ENCODE measurements at regions not wholly inside any gene's neighbourhood (a gene's known extent, or its start where the extent isn't known, plus 50 kb on each side); places are given as distances from the start of the nearest gene placed in this dataset.

DNA sequence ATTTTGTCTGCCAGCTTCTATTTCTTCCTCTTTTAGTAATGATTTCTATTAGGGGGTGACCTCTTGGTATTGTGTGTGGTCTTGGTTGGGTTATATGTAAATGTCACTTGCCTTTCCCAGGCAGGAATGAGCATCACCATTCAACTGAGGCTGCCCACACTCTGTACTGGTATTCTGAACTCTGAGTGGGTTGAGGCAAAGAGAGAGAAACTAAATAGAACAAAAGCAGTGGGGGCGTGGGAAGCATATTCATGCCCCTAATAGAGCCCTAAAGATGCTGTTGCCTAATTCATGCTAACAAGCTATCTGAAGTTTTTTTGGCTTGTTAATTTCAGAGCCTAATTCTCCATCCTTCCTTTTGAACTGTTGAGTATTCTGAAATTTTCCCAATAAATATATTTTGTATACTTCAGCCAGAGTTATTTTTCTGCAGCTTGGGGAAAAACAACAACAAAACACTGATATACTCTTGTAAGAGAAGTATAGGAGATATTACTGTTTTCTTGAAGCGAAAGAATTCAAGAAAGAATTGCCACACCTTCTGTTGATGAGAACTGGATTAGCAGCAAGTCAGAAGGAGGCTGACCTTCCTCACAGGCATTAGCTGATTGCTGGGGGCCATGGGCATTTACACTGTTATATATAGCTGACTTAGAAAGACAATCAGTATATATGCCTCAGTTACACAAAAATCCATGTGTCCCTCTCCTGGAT, 315.8 kb upstream of the KLF12 start:
- Histone ChIP-seq H3K36me3 (no peaks in the 10 kb centered on the region), H3K27me3 (ENCODE audit: low read depth) (no peaks in the 10 kb centered on the region), H3K4me3 (no peak overlapping the region), H3K4me1 (no peaks in the 10 kb centered on the region), H3K9me3 (no peaks in the 10 kb centered on the region), H3K27ac (no peak overlapping the region)
- DNase-seq (no peak), ATAC-seq (no peak)
- TF ChIP-seq, protein P1, sequence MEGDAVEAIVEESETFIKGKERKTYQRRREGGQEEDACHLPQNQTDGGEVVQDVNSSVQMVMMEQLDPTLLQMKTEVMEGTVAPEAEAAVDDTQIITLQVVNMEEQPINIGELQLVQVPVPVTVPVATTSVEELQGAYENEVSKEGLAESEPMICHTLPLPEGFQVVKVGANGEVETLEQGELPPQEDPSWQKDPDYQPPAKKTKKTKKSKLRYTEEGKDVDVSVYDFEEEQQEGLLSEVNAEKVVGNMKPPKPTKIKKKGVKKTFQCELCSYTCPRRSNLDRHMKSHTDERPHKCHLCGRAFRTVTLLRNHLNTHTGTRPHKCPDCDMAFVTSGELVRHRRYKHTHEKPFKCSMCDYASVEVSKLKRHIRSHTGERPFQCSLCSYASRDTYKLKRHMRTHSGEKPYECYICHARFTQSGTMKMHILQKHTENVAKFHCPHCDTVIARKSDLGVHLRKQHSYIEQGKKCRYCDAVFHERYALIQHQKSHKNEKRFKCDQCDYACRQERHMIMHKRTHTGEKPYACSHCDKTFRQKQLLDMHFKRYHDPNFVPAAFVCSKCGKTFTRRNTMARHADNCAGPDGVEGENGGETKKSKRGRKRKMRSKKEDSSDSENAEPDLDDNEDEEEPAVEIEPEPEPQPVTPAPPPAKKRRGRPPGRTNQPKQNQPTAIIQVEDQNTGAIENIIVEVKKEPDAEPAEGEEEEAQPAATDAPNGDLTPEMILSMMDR (IDR thresholded peaks at IDR 0.05), result no peak
- intact Hi-C loops (cut with DNase I), result no loop called here

DNA sequence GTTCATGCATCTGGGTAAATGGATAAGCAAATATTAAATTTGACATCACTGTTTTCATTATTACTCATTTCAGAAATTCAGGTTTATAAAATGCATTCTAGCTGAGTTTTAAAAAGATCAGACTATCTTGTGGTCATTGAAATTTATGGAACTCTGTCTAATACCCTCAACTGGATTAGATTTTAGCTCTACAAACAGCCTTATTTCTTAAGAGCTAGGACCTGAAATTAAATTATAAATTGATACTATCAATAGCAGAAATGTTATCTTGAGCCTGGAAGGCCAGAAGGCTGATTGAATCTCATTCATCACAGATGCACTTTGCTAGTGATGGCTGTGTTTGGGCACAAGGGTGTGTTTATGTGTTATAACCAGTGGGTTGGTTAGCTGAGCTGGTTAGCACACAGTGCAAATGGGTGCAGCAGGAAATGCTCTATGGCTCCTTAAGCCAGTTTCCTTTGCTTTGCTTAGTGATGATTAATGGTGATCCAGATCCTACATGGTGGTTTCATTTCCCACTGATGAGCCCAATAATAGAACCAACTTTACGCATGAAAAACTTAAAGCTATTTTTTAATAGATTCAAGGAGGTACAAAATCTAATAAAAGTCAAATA, 310.8 kb upstream of the KLF12 start:
- H3K4me1 ChIP-seq, result no peaks in the 10 kb centered on the region
- no peak overlapping the region for H3K27ac ChIP-seq
- intact Hi-C loops (cut with DNase I), result no loop called here
- ATAC-seq (no peak), DNase-seq (no peak)
- TF ChIP-seq, protein P1 (IDR thresholded peaks at IDR 0.05), result no peak
- H3K36me3 ChIP-seq, result no peaks in the 10 kb centered on the region
- no peaks in the 10 kb centered on the region for H3K27me3 ChIP-seq (ENCODE audit: low read depth)
- no peak overlapping the region for H3K4me3 ChIP-seq
- no peaks in the 10 kb centered on the region for H3K9me3 ChIP-seq

DNA sequence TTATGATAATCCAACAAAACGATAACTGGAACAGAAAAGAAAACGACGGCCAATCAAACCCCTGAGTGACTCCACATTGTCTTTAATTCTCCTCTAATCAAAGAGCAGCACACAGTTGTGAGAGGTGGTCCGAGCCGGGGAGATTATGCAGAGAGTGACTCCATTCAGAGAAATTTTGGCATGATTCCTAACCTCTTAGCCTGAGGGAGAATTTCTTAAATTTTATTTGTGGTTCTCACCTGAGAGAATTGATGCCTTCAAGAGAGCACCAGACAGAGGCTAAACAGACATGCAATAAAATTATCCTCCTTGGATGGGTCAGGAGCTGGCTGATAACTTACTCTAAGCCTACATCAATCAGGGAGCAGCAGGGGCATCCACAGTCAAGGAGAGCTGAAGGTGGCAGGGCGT, 310.0 kb upstream of the KLF12 start:
- Histone ChIP-seq H3K4me1 (no peaks in the 10 kb centered on the region), H3K36me3 (no peaks in the 10 kb centered on the region), H3K27me3 (ENCODE audit: low read depth) (no peaks in the 10 kb centered on the region), H3K27ac (no peak overlapping the region), H3K9me3 (no peaks in the 10 kb centered on the region), H3K4me3 (no peak overlapping the region)
- DNase-seq (no peak), ATAC-seq (no peak)
- TF ChIP-seq, protein P1 (IDR thresholded peaks at IDR 0.05), result no peak
- intact Hi-C loops (cut with DNase I), result no loop called here

DNA sequence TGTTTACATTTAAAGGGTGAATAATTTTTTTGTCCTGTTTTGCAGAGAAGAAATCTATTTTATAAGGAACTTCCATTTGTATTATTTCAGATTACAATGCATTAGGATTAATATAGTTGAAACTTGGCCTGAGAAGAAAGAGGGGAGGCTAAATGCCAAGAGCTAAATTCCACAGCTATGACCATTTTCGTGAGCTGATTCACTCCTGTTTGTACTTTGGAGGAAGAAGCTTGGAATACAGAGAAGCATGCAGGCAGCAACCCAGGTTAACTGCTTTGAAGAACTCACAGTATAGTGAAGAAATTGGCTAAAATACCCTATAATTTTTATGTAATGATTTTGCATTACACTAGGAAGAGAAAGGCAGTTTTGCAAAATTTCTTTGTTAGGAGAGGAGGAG, 309.4 kb upstream of the KLF12 start:
- TF ChIP-seq, protein P1 (IDR thresholded peaks at IDR 0.05), result no peak
- no peak overlapping the region for H3K27ac ChIP-seq
- intact Hi-C loops (cut with DNase I), result no loop called here
- H3K4me1 ChIP-seq, result no peaks in the 10 kb centered on the region
- no peak for DNase-seq
- H3K4me3 ChIP-seq, result no peak overlapping the region
- no peak for ATAC-seq
- H3K36me3 ChIP-seq, result no peaks in the 10 kb centered on the region
- H3K27me3 ChIP-seq (ENCODE audit: low read depth), result no peaks in the 10 kb centered on the region
- no peaks in the 10 kb centered on the region for H3K9me3 ChIP-seq

DNA sequence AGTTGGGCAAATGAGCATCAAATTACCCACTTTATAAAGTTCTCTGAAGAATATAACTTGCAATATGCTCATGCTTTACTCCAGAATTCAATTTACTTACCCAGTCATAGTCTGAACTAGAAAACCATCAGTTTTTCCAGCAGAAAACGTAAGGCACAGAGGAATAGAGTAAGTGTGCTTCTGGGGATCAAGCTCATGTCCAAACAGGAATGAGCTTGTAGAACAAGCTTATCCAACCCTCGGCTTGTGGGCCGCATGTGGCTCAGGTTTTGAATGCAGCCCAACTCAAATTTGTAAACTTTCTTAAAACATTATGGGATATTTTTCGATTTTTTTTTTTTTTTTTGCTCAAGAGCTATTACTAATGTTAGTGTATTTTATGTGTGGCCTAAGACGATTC, 308.5 kb upstream of the KLF12 start:
- ATAC-seq, result no peak

More for the DNA sequence above, 308.5 kb upstream of the KLF12 start:
- H3K4me1 ChIP-seq, result no peaks in the 10 kb centered on the region
- no peak for DNase-seq
- no peaks in the 10 kb centered on the region for H3K36me3 ChIP-seq
- intact Hi-C loops (cut with DNase I), result no loop called here
- TF ChIP-seq, protein P1 (IDR thresholded peaks at IDR 0.05), result no peak
- no peak overlapping the region for H3K4me3 ChIP-seq
- no peak overlapping the region for H3K27ac ChIP-seq
- H3K27me3 ChIP-seq (ENCODE audit: low read depth), result no peaks in the 10 kb centered on the region
- no peaks in the 10 kb centered on the region for H3K9me3 ChIP-seq

Measured in lower lobe of right lung (tissue), 2 donors.